H1 (cell line): ENCODE measurements at regions not wholly inside any gene's neighbourhood (a gene's known extent, or its start where the extent isn't known, plus 50 kb on each side); places are given as distances from the start of the nearest gene placed in this dataset.

Source experiments
- CTCF ChIA-PET: fragments of 300-600 bp; sonication (Branson Sonifier 250); formaldehyde crosslinking; loops from one replicate; lab custom pipeline; 2021; ENCODE audit not compliant: partially characterized antibody; lab: Charles Lee
- POLR2A ChIA-PET: fragments of 300-600 bp; sonication (Branson Sonifier 250); formaldehyde crosslinking; loops from one replicate; lab custom pipeline; 2021; ENCODE audit warnings: inconsistent platforms; ENCODE audit not compliant: partially characterized antibody; lab: Charles Lee
- DNase-seq, 2 experiments: peaks; one replicate each; pipeline versions ENCODE4 v3.0.0 to v3.0.0-alpha.2; 2010 to 2022; ENCODE audit warnings: low spot score in 2 of 2, low read depth in 1 of 2, mixed read lengths in 1 of 2
- FAIRE-seq: peaks from 2 replicates; lab custom pipeline; 2011; peaks lifted over from hg19 to GRCh38; lab: Jason Lieb, UNC
- H2AFZ ChIP-seq: 2 replicates; pipeline ENCODE4 v1.8.1; 2012; ENCODE audit warnings: low read length, inconsistent platforms
- H2AK5ac ChIP-seq: 2 replicates; pipeline ENCODE4 v1.6.1; 2013; ENCODE audit warnings: low read depth, low read length
- H2BK120ac ChIP-seq: replicated peaks from 2 replicates; pipeline ENCODE3; 2013; ENCODE audit warnings: low read depth, low read length, inconsistent platforms
- H2BK12ac ChIP-seq: 2 replicates; pipeline ENCODE4 v1.6.1; 2013; ENCODE audit warnings: low read depth, low read length
- H2BK15ac ChIP-seq: 2 replicates; pipeline ENCODE4 v1.6.1; 2013; ENCODE audit warnings: low read length
- H2BK20ac ChIP-seq: 2 replicates; pipeline ENCODE4 v1.6.1; 2013; ENCODE audit warnings: low read length
- H2BK5ac ChIP-seq: 2 replicates; pipeline ENCODE4 v1.6.1; 2013; ENCODE audit warnings: low read depth, low read length
- H3K14ac ChIP-seq: 2 replicates; pipeline ENCODE4 v1.6.1; 2013; ENCODE audit warnings: inconsistent platforms; ENCODE audit not compliant: insufficient read length
- H3K18ac ChIP-seq: 2 replicates; pipeline ENCODE4 v1.6.1; 2013; ENCODE audit warnings: low read length; ENCODE audit errors: extremely low read depth
- H3K23ac ChIP-seq: 2 replicates; pipeline ENCODE4 v1.6.1; 2013; ENCODE audit warnings: inconsistent platforms; ENCODE audit not compliant: insufficient read length
- H3K23me2 ChIP-seq: 2 replicates; pipeline ENCODE4 v1.6.1; 2013; ENCODE audit warnings: low read depth, low read length
- H3K27ac ChIP-seq: 2 replicates; pipeline ENCODE4 v1.6.1; 2011; ENCODE audit warnings: low read depth, low read length, inconsistent platforms
- H3K27me3 ChIP-seq, 4 experiments: replicated peaks in 1 of 4; 1 replicate in 1 of 4; 2 replicates in 3 of 4; pipeline versions ENCODE4 v1.6.1 to v1.8.1; 2011 to 2013; ENCODE audit warnings: low read length in 3 of 4, mild to moderate bottlenecking in 3 of 4, inconsistent platforms in 2 of 4, mixed read lengths in 2 of 4, moderate library complexity in 1 of 4; ENCODE audit not compliant: control insufficient read depth in 3 of 4, insufficient read depth in 3 of 4; ENCODE audit errors: extremely low read depth in 1 of 4
- H3K36me3 ChIP-seq, 4 experiments: 2 replicates each; pipeline versions ENCODE4 v1.6.1 to v1.8.1; 2011 to 2013; ENCODE audit warnings: mild to moderate bottlenecking in 4 of 4, low read length in 3 of 4, moderate library complexity in 2 of 4, control low read depth in 1 of 4, inconsistent platforms in 1 of 4; ENCODE audit not compliant: insufficient read depth in 4 of 4, control insufficient read depth in 2 of 4
- H3K4ac ChIP-seq: replicated peaks from 2 replicates; pipeline ENCODE3; 2013; ENCODE audit warnings: low read length, low read depth, mixed read lengths, inconsistent platforms; ENCODE audit not compliant: insufficient read length
- H3K4me1 ChIP-seq, 4 experiments: replicated peaks in 1 of 4; 1 replicate in 1 of 4; 2 replicates in 3 of 4; pipeline versions ENCODE4 v1.6.1 to v1.8.1; 2011 to 2013; ENCODE audit warnings: low read length in 3 of 4, inconsistent platforms in 2 of 4, mixed read lengths in 1 of 4; ENCODE audit not compliant: insufficient read depth in 4 of 4, control insufficient read depth in 3 of 4
- H3K4me2 ChIP-seq, 2 experiments: 2 replicates each; pipeline versions ENCODE4 v1.6.1 to v1.8.1; 2011 to 2013; ENCODE audit warnings: low read depth in 2 of 2, low read length in 2 of 2, control low read depth in 1 of 2, inconsistent platforms in 1 of 2, mild to moderate bottlenecking in 1 of 2; ENCODE audit not compliant: insufficient read depth in 1 of 2
- H3K4me3 ChIP-seq, 4 experiments: fragments of 200-600, 300-600 bp in 1 of 4; sonication (generic), shearing (Covaris generic), sonication (Bioruptor Twin) in 1 of 4; 2 replicates each; pipeline versions ENCODE4 v1.5.1 to v1.8.1; 2011 to 2016; ENCODE audit warnings: low read length in 4 of 4, low read depth in 3 of 4, control low read depth in 2 of 4, inconsistent platforms in 2 of 4, mild to moderate bottlenecking in 2 of 4, mixed read lengths in 1 of 4, moderate library complexity in 1 of 4; ENCODE audit not compliant: insufficient read depth in 2 of 4; ENCODE audit errors: extremely low read depth in 1 of 4
- H3K56ac ChIP-seq: replicated peaks from 2 replicates; pipeline ENCODE3; 2013; ENCODE audit warnings: low read depth, mild to moderate bottlenecking, mixed read lengths, low read length, inconsistent platforms; ENCODE audit not compliant: insufficient read length
- H3K79me1 ChIP-seq: 2 replicates; pipeline ENCODE4 v1.6.1; 2013; ENCODE audit warnings: low read depth, low read length, control low read depth
- H3K79me2 ChIP-seq, 2 experiments: 2 replicates each; pipeline versions ENCODE4 v1.6.1 to v1.8.1; 2012 to 2013; ENCODE audit warnings: low read length in 2 of 2, mild to moderate bottlenecking in 2 of 2, inconsistent platforms in 1 of 2; ENCODE audit not compliant: insufficient read depth in 2 of 2, control insufficient read depth in 1 of 2
- H3K9ac ChIP-seq, 4 experiments: replicated peaks in 1 of 4; 1 replicate in 1 of 4; 2 replicates in 3 of 4; pipeline versions ENCODE4 v1.6.1 to v1.8.1; 2011 to 2013; ENCODE audit warnings: low read depth in 3 of 4, low read length in 3 of 4, control low read depth in 2 of 4, mild to moderate bottlenecking in 2 of 4, moderate library complexity in 2 of 4, inconsistent platforms in 1 of 4; ENCODE audit errors: extremely low read depth in 1 of 4
- H3K9me3 ChIP-seq, 2 experiments: 2 replicates each; pipeline versions ENCODE4 v1.6.1 to v1.8.1; 2012 to 2013; ENCODE audit warnings: mild to moderate bottlenecking in 2 of 2, moderate library complexity in 2 of 2, control low read depth in 1 of 2, inconsistent platforms in 1 of 2, low read depth in 1 of 2, low read length in 1 of 2, mixed read lengths in 1 of 2; ENCODE audit not compliant: insufficient read depth in 2 of 2
- H4K20me1 ChIP-seq, 2 experiments: replicated peaks in 1 of 2; 2 replicates each; pipeline versions ENCODE3 to v1.8.1; 2011 to 2013; ENCODE audit warnings: inconsistent platforms in 2 of 2, low read length in 2 of 2, mild to moderate bottlenecking in 1 of 2; ENCODE audit not compliant: insufficient read depth in 2 of 2, control insufficient read depth in 1 of 2
- H4K5ac ChIP-seq: 2 replicates; pipeline ENCODE4 v1.6.1; 2013; ENCODE audit warnings: low read length, low read depth, mixed read lengths, inconsistent platforms; ENCODE audit not compliant: insufficient read length
- H4K8ac ChIP-seq: 2 replicates; pipeline ENCODE4 v1.8.0; 2013; ENCODE audit warnings: mild to moderate bottlenecking, moderate library complexity, low read length, inconsistent platforms; ENCODE audit not compliant: insufficient read depth; ENCODE audit errors: extremely low read depth
- H4K91ac ChIP-seq: replicated peaks from 2 replicates; pipeline ENCODE3; 2013; ENCODE audit warnings: low read length, mixed read lengths, inconsistent platforms; ENCODE audit not compliant: insufficient read length
- ATF2 ChIP-seq: IDR thresholded peaks from 2 replicates; pipeline ENCODE4 v1.6.1; 2012; ENCODE audit warnings: low read length, inconsistent platforms
- BRCA1 ChIP-seq: IDR thresholded peaks from 2 replicates; pipeline ENCODE4 v1.6.1; 2012; ENCODE audit warnings: low read depth, low read length, improper control_type of control experiment
- KDM5A ChIP-seq: fragments of 200-600 bp; IDR thresholded peaks from 2 replicates; pipeline ENCODE4 v1.7.1; 2012; ENCODE audit warnings: mild to moderate bottlenecking, low read length, inconsistent platforms, mixed read lengths
- WGBS, 2 experiments: shearing (Covaris generic) in 1 of 2; methylation state at CpG; one replicate each; pipeline versions ENCODE4 v1.1.6 to v1.1.7; 2013 to 2015; ENCODE audit warnings: low lambda C conversion rate in 2 of 2, mixed read lengths in 2 of 2, inconsistent platforms in 1 of 2, low coverage in 1 of 2, missing lambda C conversion rate in 1 of 2; ENCODE audit not compliant: insufficient replicate concordance in 2 of 2, insufficient coverage in 1 of 2, insufficient read length in 1 of 2; ENCODE audit errors: extremely low coverage in 1 of 2, missing lambda C conversion rate in 1 of 2; 5-methylcytosine and 5-hydroxymethylcytosine counted together

- Histone ChIP-seq H3K4me1 (no peaks in the 10 kb centered on the region), H3K14ac (no peak overlapping the region), H3K79me1 (no peaks in the 10 kb centered on the region), H3K18ac (no peak overlapping the region), H3K9ac (no peak overlapping the region), H2AK5ac (no peak overlapping the region), H4K91ac (no peak overlapping the region), H2BK12ac (no peak overlapping the region), H3K4ac (no peak overlapping the region), H2BK15ac (no peak overlapping the region), H2BK120ac (no peak overlapping the region), H3K56ac (no peak overlapping the region), H4K20me1 (no peaks in the 10 kb centered on the region), H3K79me2 (no peaks in the 10 kb centered on the region), H3K9me3 (no peaks in the 10 kb centered on the region), H4K5ac (no peak overlapping the region), H3K23me2 (no peaks in the 10 kb centered on the region), H3K36me3 (no peaks in the 10 kb centered on the region), H3K27me3 (no peaks in the 10 kb centered on the region), H3K4me3 (no peak overlapping the region), H3K23ac (no peak overlapping the region), H2AFZ (no peak overlapping the region), H2BK20ac (no peak overlapping the region), H3K27ac (no peak overlapping the region), H2BK5ac (no peak overlapping the region), H3K4me2 (no peak overlapping the region), H4K8ac (no peak overlapping the region)
- CTCF ChIA-PET, result interaction anchor here (1.1 kb wide), 1 partner anchor 10 kb away, joined by 3 read pairs; no protein-coding TSS in a partner anchor
- POLR2A ChIA-PET, result interaction anchor here (0.9 kb wide), 1 partner anchor 11 kb away, joined by 3 read pairs; no protein-coding TSS in a partner anchor
- FAIRE-seq (no peak), DNase-seq (no peak)
- WGBS, 2 experiments, result 57% methylated on average over 3 of the region's 3 CpGs; no CpG with 5 or more reads in 1 of the 2 experiments
- no peak for TF ChIP-seq BRCA1
- TF ChIP-seq KDM5A, result no peak
- no peak for TF ChIP-seq ATF2
Observed at GRCh38 chr13:109379930-109380329, 406.5 kb downstream of the IRS2 start.
